ENCODE measurements at regions not wholly inside any gene's neighbourhood (a gene's known extent, or its start where the extent isn't known, plus 50 kb on each side); places are given as distances from the start of the nearest gene placed in this dataset.

GRCh38 chr18:44582456-44582855, 98.2 kb upstream of the SETBP1 start:
- DNase-seq (ENCODE audit: low read depth): peak; percentile 44

GRCh38 chr18:44584900-44585299, 95.8 kb upstream of the SETBP1 start:
- no peak for DNase-seq (ENCODE audit: low read depth)

GRCh38 chr18:44586782-44587524, 93.7 kb upstream of the SETBP1 start:
- no peak for DNase-seq (ENCODE audit: low read depth)

- DNase-seq (ENCODE audit: low read depth): no peak
Measured at GRCh38 chr18:44588508-44588907, 92.2 kb upstream of the SETBP1 start.

- no peak for DNase-seq (ENCODE audit: low read depth)
Measured at GRCh38 chr18:44589693-44590355, 90.9 kb upstream of the SETBP1 start.

GRCh38 chr18:44590956-44591670, 89.6 kb upstream of the SETBP1 start:
- DNase-seq (ENCODE audit: low read depth): no peak

- no peak for DNase-seq (ENCODE audit: low read depth)
Measured at GRCh38 chr18:44592639-44593038, 88.0 kb upstream of the SETBP1 start.

GRCh38 chr18:44594799-44595467, 85.8 kb upstream of the SETBP1 start:
- no peak for DNase-seq (ENCODE audit: low read depth)

- no peak for DNase-seq (ENCODE audit: low read depth)
Measured at GRCh38 chr18:44597797-44598196, 82.9 kb upstream of the SETBP1 start.

- DNase-seq (ENCODE audit: low read depth): no peak
Measured at GRCh38 chr18:44598514-44598913, 82.2 kb upstream of the SETBP1 start.

GRCh38 chr18:44599412-44599811, 81.3 kb upstream of the SETBP1 start:
- DNase-seq (ENCODE audit: low read depth): no peak

GRCh38 chr18:44601447-44601846, 79.2 kb upstream of the SETBP1 start:
- no peak for DNase-seq (ENCODE audit: low read depth)

- no peak for DNase-seq (ENCODE audit: low read depth)
Measured at GRCh38 chr18:44602380-44602779, 78.3 kb upstream of the SETBP1 start.

GRCh38 chr18:44602845-44603244, 77.8 kb upstream of the SETBP1 start:
- no peak for DNase-seq (ENCODE audit: low read depth)

- DNase-seq (ENCODE audit: low read depth): no peak
Measured at GRCh38 chr18:44609181-44609941, 71.3 kb upstream of the SETBP1 start.

GRCh38 chr18:44620812-44621211, 59.9 kb upstream of the SETBP1 start:
- no peak for DNase-seq (ENCODE audit: low read depth)

- DNase-seq (ENCODE audit: low read depth): no peak
Measured at GRCh38 chr18:44624052-44624451, 56.6 kb upstream of the SETBP1 start.

GRCh38 chr18:44625386-44625785, 55.3 kb upstream of the SETBP1 start:
- DNase-seq (ENCODE audit: low read depth): no peak

GRCh38 chr18:44626236-44626635, 54.5 kb upstream of the SETBP1 start:
- DNase-seq (ENCODE audit: low read depth): no peak

GRCh38 chr18:44626807-44627206, 53.9 kb upstream of the SETBP1 start:
- DNase-seq (ENCODE audit: low read depth): no peak

- DNase-seq (ENCODE audit: low read depth): no peak
Measured at GRCh38 chr18:44627280-44627679, 53.4 kb upstream of the SETBP1 start.

- DNase-seq (ENCODE audit: low read depth): no peak
Measured at GRCh38 chr18:44629406-44629805, 51.3 kb upstream of the SETBP1 start.
